Globus pallidus (tissue), 1 donor: ENCODE measurements at regions not wholly inside any gene's neighbourhood (a gene's known extent, or its start where the extent isn't known, plus 50 kb on each side); places are given as distances from the start of the nearest gene placed in this dataset.

ENCODE experiments used
- DNase-seq: peaks from one replicate; pipeline ENCODE4 v3.0.0-alpha.2; 2015; ENCODE audit warnings: low spot score

DNA sequence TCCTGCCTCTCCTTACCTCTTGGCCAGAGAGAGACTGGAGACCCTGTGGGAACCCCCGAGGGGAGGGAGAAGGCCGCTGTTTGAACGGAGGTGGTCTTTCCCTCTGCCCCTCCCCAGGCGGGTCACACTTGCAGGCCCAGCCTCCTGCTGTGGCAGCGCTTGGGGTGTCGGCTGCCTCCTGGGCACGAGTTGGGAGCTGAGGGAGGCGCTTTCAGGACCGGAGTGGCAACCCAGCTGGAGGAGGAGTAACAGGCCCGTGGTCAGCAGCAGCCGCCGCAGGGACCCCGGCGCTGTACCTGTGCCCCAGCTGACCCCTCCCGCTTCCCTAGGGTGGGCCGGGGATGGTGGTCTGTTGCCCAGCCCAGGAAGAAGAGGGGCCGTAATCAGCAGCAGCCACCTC, 278.3 kb downstream of the SEC14L1 start:
- no peak for DNase-seq

DNA sequence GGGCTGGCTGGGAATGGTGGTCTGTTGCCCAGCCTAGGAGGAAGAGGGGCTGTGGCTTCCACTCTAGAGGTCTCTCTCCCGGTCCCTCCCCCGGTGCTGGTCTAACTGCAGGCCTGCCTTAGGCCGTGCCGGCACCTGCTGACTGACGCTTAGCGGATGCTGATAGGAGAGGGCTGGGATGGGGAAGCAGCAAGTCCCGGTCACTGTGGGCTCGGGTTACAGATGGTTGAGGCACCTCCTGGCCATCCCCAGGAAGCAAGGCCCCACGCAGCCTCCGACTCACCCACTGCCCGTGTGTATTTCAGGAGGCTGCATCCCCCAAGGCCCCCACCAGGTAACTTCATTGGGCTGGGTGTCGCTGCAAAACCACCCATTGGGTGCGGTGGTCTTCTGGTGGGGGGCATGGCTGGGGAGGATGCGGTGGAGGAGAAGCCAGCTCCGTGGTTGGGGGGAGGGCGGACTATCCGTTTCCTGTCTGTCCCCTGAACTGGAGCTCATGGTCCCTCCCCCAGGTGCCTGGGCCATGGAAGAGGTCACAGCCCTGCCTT, 278.9 kb downstream of the SEC14L1 start:
- no peak for DNase-seq

DNA sequence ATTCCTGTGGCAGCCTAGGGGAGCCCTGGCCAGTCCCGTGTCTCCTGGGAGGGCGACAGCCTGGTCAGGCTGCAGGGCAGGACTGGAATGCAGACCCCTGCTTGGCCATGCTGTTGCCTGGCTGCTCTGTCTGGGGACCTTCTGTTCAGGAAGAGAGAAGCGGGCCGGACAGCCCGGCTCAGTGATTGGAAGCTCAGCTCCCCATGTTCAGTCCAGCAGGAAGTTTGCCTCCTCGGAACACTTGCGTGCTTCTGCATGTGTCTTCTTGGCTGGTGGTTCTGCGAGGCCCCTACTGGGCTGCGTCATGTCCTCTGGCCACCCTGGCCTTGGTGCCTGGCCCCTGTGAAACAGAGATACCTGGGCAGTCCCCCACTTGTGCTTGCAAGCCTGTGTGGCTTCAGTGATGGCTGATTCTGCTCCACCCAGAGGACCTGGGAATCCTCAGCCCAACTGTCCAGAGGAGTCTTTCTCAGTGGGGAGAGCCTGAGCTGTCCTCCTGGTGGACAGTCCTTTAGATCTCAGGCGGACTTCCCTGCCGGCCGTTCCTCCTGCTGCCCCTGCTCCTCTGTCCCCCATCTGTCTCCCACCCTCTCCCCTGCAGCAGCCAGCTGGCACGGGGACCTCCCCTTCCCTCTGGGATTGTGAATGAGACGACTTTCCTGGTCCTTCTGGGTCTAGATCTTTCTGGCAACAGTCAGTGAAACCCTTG, 279.5 kb downstream of the SEC14L1 start:
- no peak for DNase-seq

DNA sequence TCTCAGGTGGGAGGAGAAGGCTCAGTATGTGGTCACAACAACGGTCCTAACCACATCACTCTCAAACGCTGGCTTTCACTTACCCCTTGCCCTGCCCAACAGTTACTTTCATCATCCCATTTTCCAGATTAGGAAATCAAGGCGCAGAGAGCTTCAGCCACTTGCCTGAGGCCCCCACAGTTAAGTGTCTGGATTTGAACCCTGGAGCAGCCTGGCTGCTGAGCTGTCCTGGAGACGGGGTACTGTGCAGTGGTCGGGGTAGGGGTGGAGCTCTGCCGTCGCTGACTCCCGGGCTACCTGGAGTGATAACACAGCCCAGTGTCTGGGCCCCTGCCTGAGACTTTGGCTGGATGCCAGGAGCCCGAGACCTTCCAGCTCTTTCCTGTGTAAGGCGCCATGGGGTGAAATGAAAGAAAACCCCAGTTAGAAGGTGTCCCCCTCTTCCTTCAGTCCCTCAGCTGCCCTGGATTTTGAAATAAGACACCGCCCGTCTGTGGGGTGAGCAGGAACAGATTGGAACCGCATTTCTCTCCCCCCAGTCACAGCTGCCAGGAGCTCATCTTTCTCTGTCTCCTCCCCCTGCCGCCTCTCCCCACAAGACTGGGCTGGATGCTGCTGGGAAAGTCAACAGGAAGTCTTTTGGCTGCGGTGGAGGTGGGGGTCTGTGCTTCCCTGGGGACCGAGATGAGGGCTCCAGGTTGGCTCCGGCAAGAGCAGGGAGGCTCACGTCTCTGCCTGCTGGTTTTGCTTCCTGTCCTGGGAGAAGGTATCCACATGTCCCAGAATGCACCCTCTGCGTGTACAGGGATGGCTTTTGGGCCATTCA, 280.2 kb downstream of the SEC14L1 start:
- no peak for DNase-seq

DNA sequence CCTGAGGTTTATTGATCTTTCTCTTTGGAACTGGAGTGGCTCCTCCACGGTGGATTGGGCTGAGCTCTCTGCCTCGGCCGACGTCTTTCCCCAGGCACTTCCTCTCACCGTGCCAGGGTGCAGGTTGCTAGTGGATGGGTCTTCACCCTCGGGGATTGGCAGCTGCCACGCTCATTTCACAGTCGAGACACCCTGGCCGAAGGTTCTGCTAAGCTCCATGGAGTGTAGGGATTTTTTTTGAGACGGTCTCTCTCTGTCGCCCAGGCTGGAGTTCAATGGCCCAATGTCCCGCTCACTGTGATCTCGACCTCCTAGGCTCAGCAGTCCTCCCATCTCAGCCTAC, 280.8 kb downstream of the SEC14L1 start:
- no peak for DNase-seq

DNA sequence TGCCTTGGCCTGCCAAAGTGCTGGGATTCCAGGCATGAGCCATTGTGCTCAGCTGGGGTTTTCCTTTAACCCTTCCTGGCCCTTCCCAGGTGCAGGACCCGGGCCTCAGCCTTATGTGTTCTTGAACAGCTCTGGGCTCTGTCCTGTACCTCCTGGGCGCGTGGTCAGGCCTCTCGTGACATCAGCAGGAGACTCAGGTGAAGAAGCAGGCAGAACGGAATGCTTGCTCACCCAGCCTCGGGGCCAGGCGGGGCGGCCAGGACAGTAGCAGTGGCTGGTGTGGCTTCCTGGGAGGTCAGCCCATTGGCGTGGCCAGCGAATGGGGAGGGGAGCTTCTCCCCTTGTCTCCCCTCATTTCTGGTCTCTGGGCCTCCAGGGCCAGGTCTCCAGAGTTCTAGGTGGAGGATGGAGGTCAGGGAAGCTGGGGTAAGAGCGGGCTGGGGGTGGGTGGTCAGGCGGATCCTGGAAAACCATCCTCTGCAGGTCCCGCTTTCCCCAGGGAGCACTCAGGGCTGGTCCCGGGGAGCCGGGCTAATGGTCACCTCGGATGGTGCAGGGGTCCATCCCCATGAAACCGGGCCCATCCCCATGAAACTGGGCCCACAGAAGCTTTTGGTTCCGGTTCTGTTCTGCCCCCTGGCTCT, 281.5 kb downstream of the SEC14L1 start:
- no peak for DNase-seq

DNA sequence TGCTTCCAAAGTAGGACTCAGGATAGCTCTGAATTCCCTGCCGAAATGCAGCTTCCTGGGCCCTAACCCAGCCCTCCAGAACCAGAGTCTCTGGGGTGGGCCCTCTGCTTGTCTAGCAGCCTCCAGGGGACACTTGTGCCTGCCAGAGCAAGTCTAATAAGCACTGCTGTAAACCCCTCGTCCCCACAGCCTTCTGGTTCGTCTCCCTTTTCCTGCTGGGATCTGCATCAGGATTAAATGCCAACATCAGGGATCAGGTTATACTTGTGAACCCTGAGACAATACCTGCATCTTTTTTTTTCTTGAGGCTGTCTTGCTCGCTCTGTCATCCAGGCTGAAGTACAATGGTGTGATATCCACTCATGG, 282.0 kb downstream of the SEC14L1 start:
- no peak for DNase-seq

DNA sequence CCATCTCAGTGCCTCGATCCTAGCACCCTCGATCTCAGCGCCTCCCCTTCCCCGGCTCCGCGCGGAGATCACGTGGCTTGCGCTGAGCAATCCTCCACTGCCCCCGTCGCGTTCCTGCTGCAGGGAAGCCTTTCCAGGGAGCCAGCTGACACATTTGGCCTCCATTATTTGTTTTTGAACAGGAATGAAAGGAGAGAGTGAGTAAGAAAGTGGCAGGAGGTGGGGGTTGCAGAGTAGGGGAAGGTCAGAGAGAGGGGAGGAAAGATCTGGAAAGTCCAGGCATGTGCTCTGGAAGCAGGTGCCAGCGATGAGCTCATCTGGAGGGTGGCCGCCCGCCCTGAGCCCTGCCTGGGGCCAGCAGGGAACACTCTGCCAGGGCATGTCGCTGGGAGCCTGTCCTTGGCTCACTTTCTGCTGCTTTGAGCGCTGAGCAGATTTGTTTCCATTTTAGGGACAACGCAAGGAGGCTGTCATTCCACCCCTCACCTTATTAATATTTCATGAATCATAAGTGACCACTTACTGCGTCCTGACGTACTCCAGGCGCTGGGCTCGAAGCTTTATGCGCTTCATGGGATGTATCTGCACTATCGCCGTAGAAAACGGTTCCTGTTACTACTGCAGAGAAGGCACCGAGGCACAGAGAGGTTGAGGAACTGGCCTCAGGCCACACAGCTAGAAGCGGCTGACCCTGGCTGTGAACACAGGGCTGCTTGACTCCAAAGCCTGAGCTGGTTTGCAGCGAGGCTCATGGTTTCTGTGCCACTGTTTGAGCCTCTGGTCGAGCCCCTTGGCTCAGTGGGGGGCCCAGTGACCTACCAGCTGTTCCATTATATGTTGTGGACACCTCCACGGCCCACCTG, 283.1 kb downstream of the SEC14L1 start:
- peak; percentile 74 for DNase-seq

DNA sequence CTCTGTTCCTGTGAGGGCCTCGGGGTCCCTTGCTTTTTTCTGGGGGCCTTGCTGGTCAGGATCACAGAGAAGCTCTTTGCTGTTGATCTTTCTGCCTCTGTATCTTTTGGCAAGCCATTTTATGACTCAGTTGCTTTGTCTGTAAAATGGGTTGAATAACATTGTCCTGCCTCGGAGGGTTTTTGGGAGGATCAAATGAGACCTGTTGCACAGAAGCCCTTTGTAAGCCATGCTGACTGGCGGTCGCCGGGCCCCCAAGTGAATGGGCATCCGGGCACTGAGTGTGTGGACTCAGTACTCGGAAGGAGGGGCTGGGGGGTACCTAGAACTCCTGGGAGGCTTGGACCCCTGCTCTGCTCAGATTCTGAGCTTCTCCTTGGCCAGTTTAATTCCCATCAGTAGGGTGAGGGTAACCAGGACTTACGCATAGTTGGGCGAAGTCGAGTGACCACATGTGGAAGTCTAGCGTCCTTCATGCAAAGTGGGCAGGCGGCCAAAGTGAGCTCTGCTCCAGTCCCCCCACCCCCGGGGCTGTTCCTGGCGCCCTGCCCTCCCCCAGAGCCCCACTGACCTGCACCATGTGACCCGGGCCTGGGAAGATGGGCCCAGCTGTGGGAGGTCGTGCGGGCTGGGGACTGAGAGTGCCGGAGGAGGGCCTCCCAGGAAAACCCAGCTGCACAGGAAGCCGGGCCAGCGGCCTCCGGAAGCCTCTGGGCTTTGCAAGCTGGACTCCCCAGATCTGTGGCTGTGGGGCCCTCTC, 284.0 kb downstream of the SEC14L1 start:
- peak; percentile 64 for DNase-seq

DNA sequence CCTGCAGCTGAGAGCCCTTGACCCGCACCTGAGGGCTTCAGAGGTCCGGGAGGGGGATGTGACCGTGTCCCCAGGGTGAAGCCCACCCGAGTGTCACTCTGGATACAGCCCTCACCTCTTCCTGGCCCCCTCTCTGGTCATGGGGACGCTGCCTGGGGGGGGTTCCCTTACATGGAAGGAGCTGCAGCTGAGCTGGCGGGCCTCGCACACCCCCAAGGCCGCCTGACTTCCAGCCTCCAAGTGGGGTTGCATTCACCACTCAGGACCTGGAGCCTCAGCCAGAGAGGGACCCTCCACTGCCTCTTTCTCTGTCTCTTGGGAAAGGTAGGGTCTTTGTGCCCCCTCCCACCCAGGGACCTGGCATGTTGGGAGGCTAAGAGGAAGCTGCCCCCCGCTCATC, 284.6 kb downstream of the SEC14L1 start:
- no peak for DNase-seq

DNA sequence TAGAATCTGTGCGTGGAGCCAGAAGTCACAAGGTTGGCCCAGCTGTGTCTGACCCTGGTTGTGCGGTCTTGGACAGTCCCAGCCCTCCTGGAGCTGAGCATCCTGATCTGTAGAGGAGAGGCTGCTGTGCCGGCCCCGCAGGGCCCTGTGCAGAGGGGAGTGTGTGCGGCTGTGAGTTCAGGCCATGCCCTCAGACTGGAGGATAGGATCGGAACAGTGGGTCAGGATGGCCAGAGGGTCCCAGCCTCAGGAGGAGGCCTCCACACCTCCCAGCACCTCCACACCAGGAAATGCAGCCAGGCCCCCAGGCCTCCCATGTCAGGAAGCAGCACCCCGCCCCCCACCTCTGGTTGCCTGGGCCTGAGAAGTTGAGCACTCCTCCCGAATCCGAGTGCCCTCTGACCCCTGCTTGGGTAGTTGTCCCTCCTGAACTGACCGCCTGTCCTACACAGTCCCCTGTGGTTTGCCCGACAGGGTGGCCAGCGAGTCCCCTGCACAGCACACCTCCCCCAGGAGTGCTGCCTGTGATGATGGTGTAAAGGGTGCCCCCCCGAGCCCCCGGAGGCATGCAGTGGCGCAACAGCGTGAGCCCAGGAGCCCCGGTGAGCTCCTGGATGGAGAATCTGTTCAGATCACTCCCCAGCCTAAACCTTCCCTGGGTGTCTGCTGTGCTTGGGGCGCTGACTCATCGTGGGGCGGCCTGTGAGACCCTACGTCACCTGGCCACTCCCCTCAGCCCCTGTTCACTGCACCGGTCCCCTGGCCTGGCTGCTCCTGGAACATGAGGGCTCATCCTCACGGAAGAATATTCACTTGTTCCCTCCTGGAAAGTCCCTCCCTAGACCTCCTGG, 285.2 kb downstream of the SEC14L1 start:
- DNase-seq = no peak

DNA sequence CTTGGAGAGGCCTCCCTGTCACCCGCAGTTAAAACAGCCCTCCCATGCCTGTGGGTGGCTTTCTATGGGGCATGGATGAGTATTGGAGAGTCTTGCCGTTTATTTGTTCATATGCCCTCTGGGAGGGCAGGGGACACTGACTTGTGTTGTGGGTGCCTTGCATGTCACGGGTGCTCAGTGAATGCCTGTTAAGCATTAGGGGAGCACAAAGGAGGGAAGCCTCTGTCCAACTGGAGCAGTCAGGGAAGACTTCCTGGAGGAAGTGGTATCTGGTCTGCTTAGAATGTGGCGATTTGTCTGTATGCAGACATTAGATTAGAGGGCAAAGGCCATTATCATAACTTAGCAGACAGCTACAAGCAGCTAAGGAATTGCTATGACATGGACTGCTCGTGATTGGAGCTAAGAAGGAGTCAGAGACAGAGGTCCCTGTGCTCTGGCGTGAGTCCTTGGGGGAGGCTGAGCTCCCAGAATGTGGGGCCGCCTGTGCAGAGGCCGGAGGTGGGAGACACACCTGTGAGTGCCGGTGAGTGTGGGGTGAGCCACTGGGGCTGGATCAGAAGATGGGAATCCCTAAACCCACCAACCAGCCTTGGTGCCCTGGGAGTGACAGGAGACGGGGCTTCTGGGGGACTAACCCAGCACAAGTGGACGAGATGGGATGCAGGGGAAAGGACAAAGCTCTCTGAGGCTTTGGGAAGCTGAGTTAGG, 286.1 kb downstream of the SEC14L1 start:
- no peak for DNase-seq

DNA sequence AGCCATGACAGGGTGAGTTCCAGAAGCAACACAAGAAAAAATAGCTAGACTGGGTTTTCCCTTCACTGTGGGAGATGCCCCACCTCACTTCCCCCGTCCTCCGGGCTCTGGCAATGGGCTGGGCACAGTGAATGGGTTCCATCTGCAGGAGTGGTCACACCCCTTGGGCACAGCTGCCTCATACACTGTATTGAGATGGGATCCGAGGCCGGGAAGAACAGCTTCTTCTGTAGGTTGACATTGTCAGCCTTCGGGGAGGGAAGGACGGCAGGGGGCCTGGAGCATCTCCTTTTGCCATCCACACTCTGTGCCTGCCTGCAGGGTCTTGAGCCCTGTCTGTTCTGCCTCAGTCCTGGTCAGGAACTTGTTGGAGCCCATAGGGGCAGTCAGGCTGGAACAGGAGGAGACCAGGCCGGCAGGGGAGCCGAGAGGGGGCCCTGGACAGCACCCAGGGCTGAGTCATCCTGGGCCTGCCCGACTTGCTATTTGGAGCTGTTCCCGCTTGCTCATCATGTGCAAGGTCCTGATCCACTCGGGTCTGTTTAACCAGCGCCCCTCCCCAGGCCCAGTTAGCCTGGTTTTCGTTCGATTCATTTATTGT, 286.7 kb downstream of the SEC14L1 start:
- no peak for DNase-seq

DNA sequence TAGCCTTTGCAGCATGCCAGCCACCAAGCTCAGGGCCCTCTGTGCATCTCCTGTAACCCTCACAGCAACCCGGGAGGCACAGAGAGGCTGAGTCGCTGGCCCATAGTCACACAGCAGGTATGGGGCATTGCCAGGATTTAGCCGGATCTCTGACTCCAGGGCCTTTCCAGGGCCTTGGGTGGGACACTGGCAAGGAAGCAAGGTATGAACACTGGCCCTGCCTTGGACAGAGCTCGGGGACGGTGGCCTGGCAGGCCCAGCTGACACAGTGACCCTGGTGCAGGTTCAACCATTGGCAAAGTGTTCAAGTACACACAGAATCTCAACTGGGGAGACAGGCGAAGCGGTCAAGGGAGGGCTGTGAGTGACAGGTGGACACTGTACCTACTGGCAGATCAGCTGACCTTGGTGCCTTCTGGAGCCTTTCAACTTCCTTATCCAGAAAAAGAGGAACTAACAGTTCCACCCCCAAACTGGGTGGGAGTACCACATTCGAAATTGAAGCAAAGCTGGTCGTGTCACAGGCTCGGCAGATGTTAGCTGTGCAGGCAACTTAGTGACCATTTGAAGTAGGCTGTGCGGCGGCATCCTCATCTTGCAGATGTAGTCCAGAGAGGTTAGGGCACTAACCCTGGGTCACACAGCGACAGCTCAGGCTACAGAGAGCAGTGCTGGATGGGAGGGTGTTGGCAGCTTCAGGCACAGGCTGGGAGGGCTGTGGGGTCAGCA, 287.4 kb downstream of the SEC14L1 start:
- DNase-seq = peak; percentile 57

DNA sequence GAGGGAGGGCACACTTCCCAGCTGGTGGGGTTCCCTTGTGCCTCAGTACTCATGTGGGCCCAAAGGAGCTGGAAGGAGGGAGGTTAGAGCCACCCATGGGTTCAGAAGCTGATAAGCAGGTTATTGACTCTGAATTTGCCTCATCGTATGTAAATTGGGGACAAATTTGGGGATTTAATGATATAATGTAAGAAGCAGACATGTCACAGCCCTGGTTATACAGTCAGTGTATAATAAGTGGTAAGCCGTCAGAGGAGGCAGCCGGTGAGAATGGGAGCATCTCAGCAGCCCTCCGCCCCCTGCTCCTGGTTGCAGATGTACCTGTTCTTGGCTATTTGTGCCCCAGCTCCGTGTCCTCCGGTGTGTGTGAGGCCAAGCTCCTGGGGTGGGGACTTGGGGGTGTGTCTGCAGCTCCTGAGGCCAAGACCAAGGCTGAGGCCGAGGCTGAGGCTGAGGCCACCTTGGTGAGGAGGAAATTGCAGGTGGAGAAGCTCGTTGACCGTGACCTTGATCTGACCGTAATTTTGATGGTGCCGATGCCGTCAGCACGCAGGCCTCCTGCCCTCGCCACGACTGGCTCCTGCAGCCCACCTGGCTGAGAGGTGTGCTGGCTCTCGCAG, 288.1 kb downstream of the SEC14L1 start:
- DNase-seq = no peak

DNA sequence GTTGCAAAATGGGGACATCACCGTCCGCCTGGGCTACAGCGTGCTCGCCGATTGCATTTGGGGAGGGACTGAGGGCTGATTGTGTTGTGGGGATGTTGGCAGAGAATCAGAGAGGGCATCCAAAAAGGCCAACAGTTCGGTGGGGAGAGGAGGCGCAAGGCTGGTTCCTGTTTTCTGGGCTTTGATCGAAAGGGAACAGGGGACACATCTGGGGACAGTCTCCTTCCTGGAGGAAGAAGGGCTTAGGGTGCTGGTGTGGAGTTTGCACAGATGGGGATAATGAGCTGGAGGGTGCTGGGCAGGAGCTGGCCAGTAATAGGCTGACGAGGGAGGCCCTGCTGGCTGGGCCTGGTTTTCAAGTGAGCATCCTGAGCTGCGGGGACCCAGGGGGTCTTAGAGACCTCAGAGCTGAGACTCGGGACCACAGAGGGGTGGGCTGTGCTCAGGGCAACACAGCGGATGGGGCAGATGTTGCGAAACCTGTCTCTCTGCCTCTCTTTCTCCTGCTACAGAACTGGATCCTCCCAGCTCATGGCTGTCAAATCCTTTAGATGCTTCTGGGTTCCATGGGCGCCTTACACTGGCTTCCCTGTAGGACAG, 288.7 kb downstream of the SEC14L1 start:
- DNase-seq = no peak

DNA sequence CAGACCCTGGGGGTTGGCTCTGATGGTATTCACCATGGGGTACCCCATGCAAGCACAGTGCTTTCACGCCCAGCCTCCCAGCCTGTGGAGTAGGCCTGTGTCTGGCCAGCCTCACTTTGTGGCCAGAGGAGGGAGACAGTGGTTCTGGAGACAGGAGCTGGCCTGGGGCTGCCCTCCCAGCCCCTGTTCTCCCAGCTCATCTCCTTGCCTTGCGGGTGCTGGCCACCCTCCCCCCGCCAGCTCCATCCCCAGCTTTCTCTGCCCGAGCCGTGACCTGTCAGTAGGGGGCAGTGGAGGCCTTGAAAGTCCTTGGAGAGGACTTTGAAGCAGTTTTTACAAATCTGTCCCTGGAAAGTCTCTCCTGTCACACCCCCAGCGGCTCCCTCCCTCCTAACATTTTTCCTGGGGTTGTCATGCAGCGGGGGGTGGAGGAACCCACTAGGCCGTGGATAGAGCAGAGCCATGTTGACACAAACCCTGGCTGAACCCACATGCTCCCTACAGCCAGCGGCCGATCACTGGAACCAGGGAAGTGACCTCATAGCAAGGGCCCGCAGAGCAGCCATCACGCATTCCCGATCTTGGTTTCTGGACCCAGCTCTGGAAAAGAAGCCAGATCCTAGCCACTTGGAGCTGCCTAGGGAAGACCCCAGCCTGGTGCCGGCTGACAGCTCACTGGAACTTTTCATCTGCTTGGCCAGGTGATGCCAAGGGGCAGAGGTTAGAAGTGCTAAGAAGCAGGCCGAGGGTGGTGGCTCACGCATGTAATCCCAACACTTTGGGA, 289.4 kb downstream of the SEC14L1 start:
- peak; percentile 79 for DNase-seq
